ENCODE measurements at regions not wholly inside any gene's neighbourhood (a gene's known extent, or its start where the extent isn't known, plus 50 kb on each side); places are given as distances from the start of the nearest gene placed in this dataset.

DNA sequence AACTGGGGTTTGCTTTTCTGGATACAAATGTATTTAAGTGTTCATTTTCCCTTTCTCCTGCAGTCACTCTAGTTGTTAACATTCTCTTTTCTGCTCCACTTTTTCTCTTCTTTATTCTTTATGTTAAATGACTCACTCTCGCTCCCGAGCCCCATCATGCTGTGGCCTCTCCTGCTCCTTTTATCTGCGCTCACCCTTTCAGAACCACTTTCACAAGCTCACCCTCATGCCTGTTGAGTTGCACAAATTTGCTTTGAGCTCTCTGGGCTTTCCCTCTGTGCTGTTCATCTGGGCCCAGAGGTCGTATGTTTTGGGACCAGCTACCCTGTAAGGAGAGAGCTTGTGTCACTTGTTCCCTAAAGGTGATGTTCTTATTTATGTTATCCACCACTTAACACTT is 98.1 kb upstream of the ASCC3 start:
- no peaks in the 10 kb centered on the region for H3K36me3 ChIP-seq (ENCODE audit: control insufficient read depth in 1 of 2, insufficient read depth in 2 of 2, low read length in 1 of 2)
- intact Hi-C loops (cut with DNase I) = no loop called here

DNA sequence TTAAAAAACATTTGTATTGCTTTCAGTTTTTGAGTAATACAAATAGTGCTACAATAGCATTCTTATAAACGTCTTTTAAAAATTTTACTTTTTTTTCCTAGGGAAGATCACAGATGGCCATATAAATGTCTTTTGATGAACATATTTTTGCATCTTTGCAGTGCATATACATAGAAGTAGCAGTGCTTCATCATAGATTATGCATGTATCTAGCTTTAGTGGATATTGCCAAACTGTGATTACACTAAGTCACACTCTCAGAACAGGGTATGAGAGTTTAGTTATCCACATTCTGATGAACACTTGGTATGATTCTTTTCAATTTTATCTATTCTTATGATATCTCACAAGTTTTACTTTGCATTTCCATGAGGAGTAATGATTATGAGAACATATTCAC is 99.8 kb upstream of the ASCC3 start:
- no peak for DNase-seq
- 86% methylated on average over 1 of the region's 1 CpG for WGBS, 2 donors
- Histone ChIP-seq H3K4me3 (ENCODE audit: low read length in 2 of 2) (no peak overlapping the region), H3K9me3 (ENCODE audit: control insufficient read depth, low read length) (no peaks in the 10 kb centered on the region), H3K27me3 (ENCODE audit: control insufficient read depth in 1 of 2, insufficient read depth in 2 of 2, low read length in 1 of 2) (no peaks in the 10 kb centered on the region), H3K4me1 (ENCODE audit: control insufficient read depth in 1 of 2, insufficient read depth in 2 of 2, low read length in 2 of 2) (no peaks in the 10 kb centered on the region), H3K36me3 (ENCODE audit: control insufficient read depth in 1 of 2, insufficient read depth in 2 of 2, low read length in 1 of 2) (no peaks in the 10 kb centered on the region), H3K27ac (ENCODE audit: low read depth in 1 of 2, low read length in 2 of 2) (no peak overlapping the region)
- intact Hi-C loops (cut with DNase I) = no loop called here
- no peak for ATAC-seq (ENCODE audit: low FRiP score)

More for the DNA sequence above, 98.1 kb upstream of the ASCC3 start:
- no peak overlapping the region for H3K4me3 ChIP-seq (ENCODE audit: low read length in 2 of 2)
- ATAC-seq (ENCODE audit: low FRiP score) (no peak), DNase-seq (no peak)
- no peak overlapping the region for H3K27ac ChIP-seq (ENCODE audit: low read depth in 1 of 2, low read length in 2 of 2)
- 53 to 55% methylated on average over 4 of the region's 4 CpGs for WGBS, 2 donors
- no peaks in the 10 kb centered on the region for H3K9me3 ChIP-seq (ENCODE audit: control insufficient read depth, low read length)
- H3K4me1 ChIP-seq (ENCODE audit: control insufficient read depth in 1 of 2, insufficient read depth in 2 of 2, low read length in 2 of 2) = peaks cover 0 to 1% of the 10 kb centered on the region in 2 donors
- H3K27me3 ChIP-seq (ENCODE audit: control insufficient read depth in 1 of 2, insufficient read depth in 2 of 2, low read length in 1 of 2) = no peaks in the 10 kb centered on the region

DNA sequence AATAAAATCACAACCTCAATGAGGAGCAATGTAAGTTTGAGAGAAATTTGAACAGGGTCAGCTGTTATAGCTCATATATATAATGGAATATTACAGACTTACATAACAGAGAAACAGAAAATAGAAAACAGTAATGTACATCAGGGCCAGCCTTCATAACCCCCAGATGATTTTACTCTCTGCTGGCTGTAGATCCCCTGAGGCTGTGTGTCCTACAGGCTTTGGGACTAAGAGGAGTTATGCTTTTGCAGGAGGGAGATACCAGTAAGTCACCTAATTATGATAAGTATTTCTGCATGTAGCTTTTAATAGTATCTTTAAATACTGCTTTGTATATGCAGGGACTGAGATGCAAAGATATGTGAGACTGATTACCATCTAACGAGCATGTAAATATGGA is 105.8 kb upstream of the ASCC3 start:
- intact Hi-C loops (cut with DNase I) = no loop called here
- ATAC-seq (ENCODE audit: low FRiP score) (no peak), DNase-seq (no peak)
- Histone ChIP-seq H3K27ac (ENCODE audit: low read depth in 1 of 2, low read length in 2 of 2) (no peak overlapping the region), H3K4me1 (ENCODE audit: control insufficient read depth in 1 of 2, insufficient read depth in 2 of 2, low read length in 2 of 2) (no peaks in the 10 kb centered on the region), H3K4me3 (ENCODE audit: low read length in 2 of 2) (no peak overlapping the region), H3K36me3 (ENCODE audit: control insufficient read depth in 1 of 2, insufficient read depth in 2 of 2, low read length in 1 of 2) (no peaks in the 10 kb centered on the region), H3K27me3 (ENCODE audit: control insufficient read depth in 1 of 2, insufficient read depth in 2 of 2, low read length in 1 of 2) (no peaks in the 10 kb centered on the region), H3K9me3 (ENCODE audit: control insufficient read depth, low read length) (no peaks in the 10 kb centered on the region)
- 83 to 88% methylated on average over 1 of the region's 1 CpG for WGBS, 2 donors

GRCh38 chr6:100987556-100987955 is 106.4 kb upstream of the ASCC3 start:
- Histone ChIP-seq H3K4me3 (ENCODE audit: low read length in 2 of 2) (no peak overlapping the region), H3K4me1 (ENCODE audit: control insufficient read depth in 1 of 2, insufficient read depth in 2 of 2, low read length in 2 of 2) (no peaks in the 10 kb centered on the region), H3K27me3 (ENCODE audit: control insufficient read depth in 1 of 2, insufficient read depth in 2 of 2, low read length in 1 of 2) (no peaks in the 10 kb centered on the region), H3K27ac (ENCODE audit: low read depth in 1 of 2, low read length in 2 of 2) (no peak overlapping the region), H3K36me3 (ENCODE audit: control insufficient read depth in 1 of 2, insufficient read depth in 2 of 2, low read length in 1 of 2) (no peaks in the 10 kb centered on the region), H3K9me3 (ENCODE audit: control insufficient read depth, low read length) (no peaks in the 10 kb centered on the region)
- WGBS, 2 donors = 82 to 83% methylated on average over 5 of the region's 5 CpGs
- intact Hi-C loops (cut with DNase I) = no loop called here
- ATAC-seq (ENCODE audit: low FRiP score) (no peak), DNase-seq (no peak)

GRCh38 chr6:100988391-100988984 is 107.4 kb upstream of the ASCC3 start:
- Histone ChIP-seq H3K36me3 (ENCODE audit: control insufficient read depth in 1 of 2, insufficient read depth in 2 of 2, low read length in 1 of 2) (no peaks in the 10 kb centered on the region), H3K27me3 (ENCODE audit: control insufficient read depth in 1 of 2, insufficient read depth in 2 of 2, low read length in 1 of 2) (no peaks in the 10 kb centered on the region), H3K4me1 (ENCODE audit: control insufficient read depth in 1 of 2, insufficient read depth in 2 of 2, low read length in 2 of 2) (peaks cover 0 to under 1% of the 10 kb centered on the region in 2 donors), H3K9me3 (ENCODE audit: control insufficient read depth, low read length) (no peaks in the 10 kb centered on the region), H3K27ac (ENCODE audit: low read depth in 1 of 2, low read length in 2 of 2) (no peak overlapping the region), H3K4me3 (ENCODE audit: low read length in 2 of 2) (no peak overlapping the region)
- 92 to 98% methylated on average over 2 of the region's 2 CpGs for WGBS, 2 donors
- ATAC-seq (ENCODE audit: low FRiP score) = no peak
- no peak for DNase-seq
- intact Hi-C loops (cut with DNase I) = no loop called here

DNA sequence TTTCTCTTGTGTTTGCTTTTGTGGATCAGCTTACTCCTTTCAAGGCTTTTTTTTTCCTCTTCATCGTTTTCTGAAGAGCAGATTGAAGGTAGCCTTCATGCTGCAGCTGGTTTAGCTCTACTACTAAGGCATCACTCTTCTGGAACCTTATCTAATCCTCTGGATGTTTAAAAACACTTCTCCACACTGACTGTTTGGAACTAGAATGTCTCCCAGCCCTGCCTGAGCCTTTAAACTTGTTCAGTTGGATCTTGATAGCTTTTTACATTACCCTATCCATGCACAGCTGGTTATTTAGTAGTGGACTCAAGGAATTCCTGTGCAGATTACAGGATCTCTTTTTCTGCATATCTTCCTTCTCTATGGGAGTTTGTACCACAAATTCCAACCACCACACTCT is 108.9 kb upstream of the ASCC3 start:
- intact Hi-C loops (cut with DNase I) = no loop called here
- DNase-seq = no peak
- no peaks in the 10 kb centered on the region for H3K36me3 ChIP-seq (ENCODE audit: control insufficient read depth in 1 of 2, insufficient read depth in 2 of 2, low read length in 1 of 2)
- no peaks in the 10 kb centered on the region for H3K9me3 ChIP-seq (ENCODE audit: control insufficient read depth, low read length)
- H3K27ac ChIP-seq (ENCODE audit: low read depth in 1 of 2, low read length in 2 of 2) = no peak overlapping the region
- H3K4me3 ChIP-seq (ENCODE audit: low read length in 2 of 2) = no peak overlapping the region
- 16 to 29% methylated on average over 1 of the region's 1 CpG for WGBS, 2 donors
- no peak for ATAC-seq (ENCODE audit: low FRiP score)
- H3K27me3 ChIP-seq (ENCODE audit: control insufficient read depth in 1 of 2, insufficient read depth in 2 of 2, low read length in 1 of 2) = no peaks in the 10 kb centered on the region
- H3K4me1 ChIP-seq (ENCODE audit: control insufficient read depth in 1 of 2, insufficient read depth in 2 of 2, low read length in 2 of 2) = peaks cover 2 to 9% of the 10 kb centered on the region in 2 donors

- H3K36me3 ChIP-seq (ENCODE audit: control insufficient read depth in 1 of 2, insufficient read depth in 2 of 2, low read length in 1 of 2) = no peaks in the 10 kb centered on the region
- no peaks in the 10 kb centered on the region for H3K9me3 ChIP-seq (ENCODE audit: control insufficient read depth, low read length)
- intact Hi-C loops (cut with DNase I) = loop anchor here in 1 of 2 donors (5.0 kb wide), 1 partner anchor 81 kb away; no protein-coding TSS in a partner anchor
- ATAC-seq (ENCODE audit: low FRiP score) (no peak), DNase-seq (no peak)
- no peak overlapping the region for H3K27ac ChIP-seq (ENCODE audit: low read depth in 1 of 2, low read length in 2 of 2)
- H3K27me3 ChIP-seq (ENCODE audit: control insufficient read depth in 1 of 2, insufficient read depth in 2 of 2, low read length in 1 of 2) = no peaks in the 10 kb centered on the region
- H3K4me3 ChIP-seq (ENCODE audit: low read length in 2 of 2) = no peak overlapping the region
- H3K4me1 ChIP-seq (ENCODE audit: control insufficient read depth in 1 of 2, insufficient read depth in 2 of 2, low read length in 2 of 2) = peaks cover 2 to 9% of the 10 kb centered on the region in 2 donors
Measured at GRCh38 chr6:100996409-100996808, 115.3 kb upstream of the ASCC3 start.

DNA sequence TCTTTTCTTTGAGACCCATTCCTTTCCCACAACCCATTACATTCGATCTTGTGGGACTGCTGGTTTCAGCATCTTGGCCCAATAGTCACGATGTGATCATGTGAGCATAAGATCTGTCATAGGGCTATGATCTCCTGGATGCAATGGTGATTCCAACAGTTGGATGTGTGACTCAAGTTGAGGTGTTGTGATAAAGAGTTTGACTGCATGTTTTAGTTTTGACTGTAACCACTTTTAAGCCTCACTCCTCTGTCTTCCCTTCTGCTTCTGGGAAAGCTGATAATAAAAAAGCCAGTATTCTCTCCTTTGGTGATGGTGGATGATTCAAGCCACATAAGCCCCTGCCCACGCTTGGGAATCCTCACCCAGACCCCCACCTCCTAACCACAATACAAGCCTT is 117.0 kb upstream of the ASCC3 start:
- Histone ChIP-seq H3K27me3 (ENCODE audit: control insufficient read depth in 1 of 2, insufficient read depth in 2 of 2, low read length in 1 of 2) (no peaks in the 10 kb centered on the region), H3K4me1 (ENCODE audit: control insufficient read depth in 1 of 2, insufficient read depth in 2 of 2, low read length in 2 of 2) (peaks cover 2 to 9% of the 10 kb centered on the region in 2 donors), H3K27ac (ENCODE audit: low read depth in 1 of 2, low read length in 2 of 2) (no peak overlapping the region), H3K4me3 (ENCODE audit: low read length in 2 of 2) (no peak overlapping the region), H3K36me3 (ENCODE audit: control insufficient read depth in 1 of 2, insufficient read depth in 2 of 2, low read length in 1 of 2) (no peaks in the 10 kb centered on the region), H3K9me3 (ENCODE audit: control insufficient read depth, low read length) (no peaks in the 10 kb centered on the region)
- 86 to 87% methylated on average over 3 of the region's 3 CpGs for WGBS, 2 donors
- intact Hi-C loops (cut with DNase I) = loop anchor here in 1 of 2 donors (5.0 kb wide), 1 partner anchor 79 kb away; no protein-coding TSS in a partner anchor
- ATAC-seq (ENCODE audit: low FRiP score) (no peak), DNase-seq (no peak)

GRCh38 chr6:100999034-100999597 is 118.0 kb upstream of the ASCC3 start:
- intact Hi-C loops (cut with DNase I) = loop anchor here in 1 of 2 donors (5.0 kb wide), 1 partner anchor 78 kb away; no protein-coding TSS in a partner anchor
- Histone ChIP-seq H3K27ac (ENCODE audit: low read depth in 1 of 2, low read length in 2 of 2) (no peak overlapping the region), H3K4me3 (ENCODE audit: low read length in 2 of 2) (no peak overlapping the region), H3K36me3 (ENCODE audit: control insufficient read depth in 1 of 2, insufficient read depth in 2 of 2, low read length in 1 of 2) (no peaks in the 10 kb centered on the region), H3K27me3 (ENCODE audit: control insufficient read depth in 1 of 2, insufficient read depth in 2 of 2, low read length in 1 of 2) (no peaks in the 10 kb centered on the region), H3K4me1 (ENCODE audit: control insufficient read depth in 1 of 2, insufficient read depth in 2 of 2, low read length in 2 of 2) (peaks cover 2% of the 10 kb centered on the region in 2 donors), H3K9me3 (ENCODE audit: control insufficient read depth, low read length) (no peaks in the 10 kb centered on the region)
- DNase-seq (no peak), ATAC-seq (ENCODE audit: low FRiP score) (no peak)
- 66 to 86% methylated on average over 2 of the region's 2 CpGs for WGBS, 2 donors

Data from aorta (tissue), 5 donors.